Transverse colon (tissue), 4 donors: ENCODE measurements at regions not wholly inside any gene's neighbourhood (a gene's known extent, or its start where the extent isn't known, plus 50 kb on each side); places are given as distances from the start of the nearest gene placed in this dataset.

ENCODE experiments used
- DNase-seq: peaks from one replicate; pipeline ENCODE4 v3.0.0-alpha.2; 2019
- H3K27ac ChIP-seq, 4 donors: fragments of 200-600 bp; sonication (generic); 2 replicates each; pipeline ENCODE4 v1.5.1; 2016 to 2018; ENCODE audit warnings: inconsistent platforms in 4 of 4
- H3K27me3 ChIP-seq: fragments of 200-600 bp; sonication (generic); 2 replicates; pipeline ENCODE4 v1.5.1; 2017; ENCODE audit warnings: inconsistent platforms
- H3K36me3 ChIP-seq, 4 donors: fragments of 200-600 bp; sonication (generic); 2 replicates each; pipeline ENCODE4 v1.5.1; 2017 to 2019; ENCODE audit warnings: inconsistent platforms in 4 of 4
- H3K4me1 ChIP-seq, 4 donors: fragments of 200-600 bp; sonication (generic); 2 replicates each; pipeline ENCODE4 v1.5.1; 2017 to 2020; ENCODE audit warnings: inconsistent platforms in 4 of 4
- H3K4me3 ChIP-seq, 4 donors: fragments of 200-600 bp; sonication (generic); 1 replicate in 1 of 4; 2 replicates in 3 of 4; pipeline versions ENCODE4 v1.5.1 to v1.6.1; 2017 to 2019; ENCODE audit warnings: inconsistent platforms in 4 of 4
- H3K9me3 ChIP-seq, 2 donors: fragments of 200-600 bp; sonication (generic); 2 replicates each; pipeline ENCODE4 v1.5.1; 2017 to 2019; ENCODE audit warnings: inconsistent platforms in 2 of 2
- CTCF ChIP-seq, 5 experiments: fragments of 200-600 bp in 3 of 5; fragments of 450-650 bp in 2 of 5; sonication (generic) in 3 of 5; IDR thresholded peaks; 1 replicate in 2 of 5; 2 replicates in 3 of 5; pipeline ENCODE4 v1.5.1; 2016 to 2017; ENCODE audit warnings: antibody characterized with exemption in 5 of 5, inconsistent platforms in 3 of 5, mild to moderate bottlenecking in 2 of 5, moderate library complexity in 1 of 5
- EP300 ChIP-seq: sonication (generic); formaldehyde crosslinking; IDR thresholded peaks from one replicate; pipeline ENCODE4 v1.6.1; 2017; ENCODE audit warnings: antibody characterized with exemption, low read depth
- POLR2A ChIP-seq: fragments of 450-650 bp; IDR thresholded peaks from one replicate; pipeline ENCODE4 v1.6.1; 2016; ENCODE audit warnings: antibody characterized with exemption, mild to moderate bottlenecking, moderate library complexity
- POLR2AphosphoS5 ChIP-seq, 3 donors: sonication (generic); formaldehyde crosslinking; IDR thresholded peaks; one replicate each; pipeline ENCODE4 v1.6.1; 2016; ENCODE audit warnings: antibody characterized with exemption in 3 of 3
- WGBS, 2 donors: methylation state at CpG; one replicate each; pipeline ENCODE4 v1.1.5; 2018; ENCODE audit warnings: low coverage in 1 of 2; 5-methylcytosine and 5-hydroxymethylcytosine counted together
- in situ Hi-C, 4 donors: fragments of 200-750 bp; cut with MboI; loops; one replicate each; pipeline versions ENCODE4 v1.15.0 to v1.15.1; 2017; ENCODE audit warnings: low sequenced_read_pairs in 3 of 4, low pct_ligation_motif_present in 1 of 4, low pct_unique_long_range_greater_than_20kb in 1 of 4
- intact Hi-C: fragments of 100-400 bp; cut with DNase I; formaldehyde crosslinking; loops from one replicate; pipeline ENCODE4 v1.15.1; 2023; ENCODE audit warnings: low total_unique reads

- Histone ChIP-seq H3K9me3 (no peaks in the 10 kb centered on the region), H3K36me3 (no peaks in the 10 kb centered on the region), H3K4me1 (peaks cover 0 to under 1% (median 0%) of the 10 kb centered on the region in 4 donors), H3K27me3 (peaks cover 17% of the 10 kb centered on the region), H3K27ac (no peak overlapping the region), H3K4me3 (no peak overlapping the region)
- WGBS, 2 donors: 57% methylated on average over 5 of the region's 5 CpGs; no CpG with 5 or more reads in 1 of the 2 donors
- TF ChIP-seq POLR2AphosphoS5 (IDR thresholded peaks at IDR 0.05) (no peak), POLR2A (no peak), CTCF (IDR thresholded peaks at IDR 0.05) (no peak), EP300 (no peak)
- in situ Hi-C loops (no loop called here), intact Hi-C loops (no loop called here)
- no peak for DNase-seq
Measured at GRCh38 chr14:76324133-76324532, 51.8 kb upstream of the ESRRB start.
